HG02870 (cell line): ENCODE measurements at regions not wholly inside any gene's neighbourhood (a gene's known extent, or its start where the extent isn't known, plus 50 kb on each side); places are given as distances from the start of the nearest gene placed in this dataset.
"Not testable (repeated sequence)": the region's sequence is repeated elsewhere in the genome, so short reads cannot be mapped to it uniquely, and the experiment has no call there.

Source experiments
- ATAC-seq: cut with Tn5 transposase; IDR thresholded peaks from one replicate; pipeline ENCODE4 v1.9.1; 2021; ENCODE audit warnings: mild to moderate bottlenecking, moderate library complexity; ENCODE audit not compliant: unreplicated experiment

GRCh38 chr6:158920311-158920905 is 79.6 kb downstream of the RSPH3 start:
- no peak for ATAC-seq

- no peak for ATAC-seq
Measured at GRCh38 chr6:158919865-158920264, 80.1 kb downstream of the RSPH3 start.

DNA sequence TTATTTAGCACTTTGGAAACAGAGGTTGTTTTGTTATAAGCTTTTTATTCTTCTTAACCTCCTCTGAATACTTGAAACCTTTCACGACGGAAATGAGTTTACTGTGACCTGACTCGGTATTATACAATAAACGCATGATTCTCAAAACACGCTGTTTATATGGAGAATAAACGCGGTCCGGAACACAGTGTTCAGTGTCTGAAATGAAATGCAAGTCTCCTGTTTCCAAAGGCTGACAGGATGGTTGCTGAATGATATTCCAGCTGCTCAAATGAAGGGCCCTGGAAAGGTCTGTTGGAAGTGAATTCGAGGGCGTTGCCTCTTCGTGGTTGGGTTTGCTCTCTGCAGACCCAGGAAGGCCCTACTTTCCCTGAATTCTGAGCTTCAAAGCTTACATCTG is 83.4 kb downstream of the RSPH3 start:
- no peak for ATAC-seq

GRCh38 chr6:158914923-158915322 is 85.1 kb downstream of the RSPH3 start:
- no peak for ATAC-seq

GRCh38 chr6:158913580-158913979 is 86.4 kb downstream of the RSPH3 start:
- no peak for ATAC-seq

DNA sequence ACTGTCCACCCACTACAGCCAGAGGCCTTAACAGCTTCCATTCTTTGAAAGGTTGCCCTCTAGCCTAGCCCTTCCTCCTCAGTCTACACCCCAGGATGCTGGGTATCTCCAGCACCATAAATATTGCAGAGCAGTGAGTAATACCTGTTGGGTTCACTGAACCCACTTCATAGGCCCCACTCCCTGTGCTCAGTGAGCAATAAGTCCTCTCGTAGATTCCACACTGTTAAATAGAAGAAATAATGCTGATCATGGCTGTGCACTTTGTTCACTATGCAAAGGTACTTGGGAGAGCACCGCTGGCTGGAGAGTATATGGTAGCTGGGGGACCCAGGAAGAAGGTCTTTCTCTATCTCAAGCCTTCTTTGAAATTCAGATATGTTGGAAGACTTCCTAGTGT is 87.3 kb downstream of the RSPH3 start:
- ATAC-seq, result no peak

DNA sequence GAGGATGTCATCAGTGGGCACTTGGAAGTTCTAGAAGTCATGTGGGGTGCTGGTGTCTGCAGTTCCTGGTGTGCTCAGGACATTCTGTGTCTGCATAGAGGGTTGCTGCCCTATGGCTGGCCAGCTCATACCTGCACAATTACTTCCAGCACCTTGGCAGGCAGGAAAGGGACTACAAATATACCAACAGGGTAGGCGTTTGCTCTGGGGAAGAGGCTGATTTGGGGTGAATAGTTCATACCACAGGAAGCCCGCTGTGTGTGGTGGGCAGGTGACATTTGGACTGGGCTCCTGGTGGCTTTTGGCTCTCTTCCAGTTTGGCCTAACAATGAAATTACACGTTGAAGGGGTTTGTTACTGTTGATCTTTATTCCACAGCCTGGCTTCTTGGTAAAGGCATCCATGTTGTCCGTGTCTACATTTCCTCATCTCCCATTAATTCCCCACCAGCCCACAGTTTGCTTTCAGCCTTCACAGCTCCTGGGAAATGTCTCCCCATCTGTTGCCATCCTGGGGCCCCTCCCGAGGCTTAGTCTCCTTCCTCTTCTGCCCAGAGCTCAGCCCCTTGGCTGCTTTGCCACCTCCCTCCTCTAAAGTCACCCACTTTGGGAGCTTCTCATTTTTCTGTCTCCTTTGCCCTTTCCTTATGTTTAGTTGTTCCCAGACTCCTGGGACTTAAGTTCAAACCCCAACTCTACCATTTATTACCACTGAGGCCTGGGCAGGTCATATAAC is 88.1 kb downstream of the RSPH3 start:
- ATAC-seq, result no peak

DNA sequence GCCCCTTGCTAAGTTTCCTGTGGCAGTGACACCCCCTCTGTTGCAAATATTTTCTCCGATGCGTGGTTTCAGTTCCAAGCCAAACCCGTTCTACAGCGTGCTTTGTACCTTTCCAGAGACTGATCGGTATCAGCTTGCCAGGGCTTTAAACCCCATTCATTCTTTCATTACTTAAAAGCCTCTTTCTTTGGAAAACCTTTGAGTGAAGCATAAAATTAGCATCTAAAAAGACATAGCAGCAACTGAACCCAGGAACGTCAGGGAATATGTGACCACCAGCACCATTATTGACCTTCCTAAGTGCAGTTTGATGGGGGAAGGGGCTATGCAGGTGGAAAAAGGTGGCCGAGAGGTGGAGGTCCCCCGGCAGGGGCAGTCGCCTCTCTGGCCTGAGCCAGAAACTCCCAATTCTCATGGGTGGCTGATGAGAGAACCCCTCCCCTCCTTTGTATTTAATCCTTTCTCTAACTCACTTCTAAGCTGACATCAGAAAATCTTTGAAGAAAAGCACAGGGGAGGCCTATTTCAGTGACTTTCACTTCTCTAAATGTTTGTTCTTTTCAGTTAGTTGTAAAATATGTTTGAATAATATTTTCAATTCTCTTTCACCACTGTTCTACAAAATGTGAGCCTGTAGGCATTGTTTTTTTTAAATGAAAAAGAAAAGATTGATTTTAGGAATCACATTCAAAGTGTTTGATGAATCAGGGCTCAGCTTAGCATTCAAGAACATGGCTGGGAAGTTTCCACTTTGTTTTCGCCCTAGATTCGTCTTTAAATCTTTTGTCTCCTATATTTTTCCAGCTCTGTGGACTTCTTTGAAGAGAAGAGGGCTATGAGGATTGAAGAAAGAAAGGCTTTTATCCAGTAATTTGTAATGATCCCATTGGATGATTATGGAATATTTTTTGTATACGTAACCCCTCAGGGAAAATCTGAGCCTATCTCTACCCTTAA is 89.2 kb downstream of the RSPH3 start:
- peak; percentile 53 for ATAC-seq

DNA sequence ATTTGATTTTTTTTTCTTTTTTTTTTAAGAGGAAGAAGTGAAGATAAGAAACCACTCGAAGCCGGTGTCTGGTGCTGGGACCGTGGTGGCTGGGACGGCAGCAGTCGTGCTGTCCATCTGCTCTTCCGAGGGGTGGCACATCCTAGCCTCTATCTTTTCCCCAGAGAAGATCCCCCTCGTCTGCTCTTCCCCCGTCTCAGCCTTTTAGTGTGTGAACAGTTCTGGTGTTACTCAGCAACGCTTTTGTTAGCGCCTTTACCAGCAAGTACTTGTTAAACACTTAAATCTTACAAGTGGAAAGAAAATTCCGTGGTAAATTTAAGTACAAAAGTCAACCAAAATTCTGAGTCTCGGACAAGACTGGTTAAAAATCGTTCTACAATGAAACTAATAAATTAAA is 90.1 kb downstream of the RSPH3 start:
- ATAC-seq, result no peak

GRCh38 chr6:158908606-158909005 is 89.4 kb upstream of the EZR start:
- no peak for ATAC-seq

DNA sequence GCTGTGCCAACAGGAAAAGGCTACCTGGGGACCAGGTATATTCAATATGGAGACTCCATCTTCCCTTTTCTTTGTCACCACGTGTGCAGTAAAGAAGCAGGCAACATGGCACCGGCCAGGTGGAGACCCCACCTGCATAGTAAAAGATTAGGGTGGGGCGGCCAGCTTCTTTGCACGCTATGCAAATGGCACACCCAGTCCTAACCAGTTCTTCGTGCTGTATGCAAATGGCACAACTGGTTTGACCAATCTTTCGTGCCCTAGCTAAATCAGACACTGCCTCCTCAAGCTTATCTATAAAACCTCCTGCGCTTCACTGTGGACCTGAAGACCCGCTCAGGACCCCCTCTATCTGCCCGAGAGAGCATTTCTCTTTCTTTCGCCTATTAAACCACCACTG is 88.8 kb upstream of the EZR start:
- no peak for ATAC-seq

- ATAC-seq, result no peak
Measured at GRCh38 chr6:158906926-158907325, 87.8 kb upstream of the EZR start.

GRCh38 chr6:158905277-158905676 is 86.1 kb upstream of the EZR start:
- no peak for ATAC-seq

DNA sequence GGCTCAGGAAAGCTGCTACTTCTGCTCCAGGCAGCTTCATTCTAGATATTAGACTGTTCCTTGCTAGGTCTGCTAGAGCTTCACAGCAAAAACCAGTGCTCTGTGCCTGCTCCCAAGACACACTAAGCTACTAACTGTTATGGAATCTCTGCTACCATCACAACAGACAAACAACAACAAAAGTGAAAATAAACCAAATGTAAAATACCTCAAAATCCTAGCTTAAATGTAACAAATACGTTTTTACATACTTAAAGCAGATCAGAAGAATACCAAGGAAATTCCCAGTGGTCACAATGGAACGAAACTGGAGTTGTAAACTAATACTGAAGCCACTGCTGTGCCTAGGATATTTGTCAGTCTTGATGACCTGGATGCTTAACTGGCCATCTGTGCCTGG is 84.6 kb upstream of the EZR start:
- no peak for ATAC-seq

GRCh38 chr6:158900663-158901312 is 81.6 kb upstream of the EZR start:
- ATAC-seq, result no peak

DNA sequence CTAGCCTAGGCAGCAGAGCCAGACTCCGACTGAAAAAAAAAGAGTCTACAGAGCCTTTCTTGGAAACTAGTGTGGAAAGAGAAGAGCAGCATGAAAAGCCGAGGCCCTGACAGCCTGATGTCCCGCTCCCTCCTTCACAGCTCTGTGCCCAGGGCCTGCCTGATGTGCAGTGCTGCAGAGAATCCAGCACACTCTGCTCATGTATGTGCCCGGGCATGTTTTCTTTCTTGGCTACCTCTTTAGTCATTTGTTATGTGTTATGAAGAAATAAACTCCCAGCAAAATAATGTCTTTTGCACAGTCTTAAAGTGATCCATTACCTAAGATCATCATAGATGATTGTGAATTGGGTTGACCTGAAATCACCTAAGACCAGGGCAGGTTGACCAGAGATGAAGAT is 78.1 kb upstream of the EZR start:
- ATAC-seq, result no peak

DNA sequence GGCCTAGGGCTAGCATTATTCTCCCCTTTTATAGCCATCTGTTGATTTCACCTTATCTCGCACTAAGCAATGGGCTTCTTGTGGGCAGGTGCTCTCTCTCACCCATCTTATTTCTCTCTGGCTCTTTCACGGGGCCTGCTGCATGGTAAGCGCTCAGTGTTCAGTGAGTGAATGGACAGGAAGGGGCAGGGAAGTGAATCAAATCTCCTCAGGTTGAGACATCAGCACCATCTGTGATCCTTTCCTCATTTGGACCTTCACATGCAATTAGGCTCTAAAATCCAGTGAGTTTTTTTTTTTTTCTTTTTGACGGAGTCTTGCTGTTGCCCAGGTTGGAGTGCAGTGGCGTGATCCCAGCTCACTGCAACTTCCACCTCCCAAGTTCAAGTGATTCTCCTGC is 76.5 kb upstream of the EZR start:
- no peak for ATAC-seq

GRCh38 chr6:158894193-158894592 is 75.0 kb upstream of the EZR start:
- no peak for ATAC-seq

- ATAC-seq, result no peak
Measured at GRCh38 chr6:158892266-158892665, 73.1 kb upstream of the EZR start.

DNA sequence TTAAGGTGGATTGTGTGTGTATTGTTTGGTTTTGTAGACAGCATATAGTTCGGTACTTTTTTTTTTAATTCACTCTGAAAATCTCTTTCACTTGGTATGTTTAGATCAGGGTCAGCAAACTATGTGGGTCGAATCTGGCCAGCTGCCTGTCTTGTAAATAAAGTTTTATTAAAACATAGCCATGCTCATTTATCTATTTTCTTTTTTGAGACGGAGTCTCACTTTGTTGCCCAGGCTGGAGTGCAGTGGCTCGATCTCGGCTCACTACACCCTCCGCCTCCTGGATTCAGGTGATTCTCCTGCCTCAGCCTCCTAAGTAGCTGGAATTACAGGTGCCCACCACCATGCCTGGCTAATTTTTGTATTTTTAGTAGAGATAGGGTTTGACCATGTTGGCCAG is 72.4 kb upstream of the EZR start:
- ATAC-seq, result not testable (repeated sequence)

GRCh38 chr6:158888171-158888570 is 69.0 kb upstream of the EZR start:
- not testable (repeated sequence) for ATAC-seq
